ENCODE measurements at regions not wholly inside any gene's neighbourhood (a gene's known extent, or its start where the extent isn't known, plus 50 kb on each side); places are given as distances from the start of the nearest gene placed in this dataset.

GRCh38 chr20:24812373-24812772 is 136.7 kb upstream of the CST7 start:
- no peak for DNase-seq (ENCODE audit: low read depth in 4 of 4, low spot score in 3 of 4)

- no peak for DNase-seq (ENCODE audit: low read depth in 4 of 4, low spot score in 3 of 4)
Measured at GRCh38 chr20:24813080-24813479, 136.0 kb upstream of the CST7 start.

- DNase-seq (ENCODE audit: low read depth in 4 of 4, low spot score in 3 of 4) = no peak
Measured at GRCh38 chr20:24813496-24813895, 135.6 kb upstream of the CST7 start.

GRCh38 chr20:24813936-24814335 is 135.1 kb upstream of the CST7 start:
- no peak for DNase-seq (ENCODE audit: low read depth in 4 of 4, low spot score in 3 of 4)

GRCh38 chr20:24814556-24815195 is 134.4 kb upstream of the CST7 start:
- no peak for DNase-seq (ENCODE audit: low read depth in 4 of 4, low spot score in 3 of 4)

- no peak for DNase-seq (ENCODE audit: low read depth in 4 of 4, low spot score in 3 of 4)
Measured at GRCh38 chr20:24815196-24815815, 133.8 kb upstream of the CST7 start.

- no peak for DNase-seq (ENCODE audit: low read depth in 4 of 4, low spot score in 3 of 4)
Measured at GRCh38 chr20:24815931-24816330, 133.1 kb upstream of the CST7 start.

GRCh38 chr20:24816431-24816830 is 132.6 kb upstream of the CST7 start:
- no peak for DNase-seq (ENCODE audit: low read depth in 4 of 4, low spot score in 3 of 4)

GRCh38 chr20:24816907-24817306 is 132.2 kb upstream of the CST7 start:
- DNase-seq (ENCODE audit: low read depth in 4 of 4, low spot score in 3 of 4) = no peak

GRCh38 chr20:24817351-24817750 is 131.7 kb upstream of the CST7 start:
- no peak for DNase-seq (ENCODE audit: low read depth in 4 of 4, low spot score in 3 of 4)

GRCh38 chr20:24818056-24818455 is 131.0 kb upstream of the CST7 start:
- no peak for DNase-seq (ENCODE audit: low read depth in 4 of 4, low spot score in 3 of 4)

GRCh38 chr20:24819331-24819965 is 129.6 kb upstream of the CST7 start:
- no peak for DNase-seq (ENCODE audit: low read depth in 4 of 4, low spot score in 3 of 4)

GRCh38 chr20:24820345-24820744 is 128.7 kb upstream of the CST7 start:
- DNase-seq (ENCODE audit: low read depth in 4 of 4, low spot score in 3 of 4) = no peak

GRCh38 chr20:24821391-24821790 is 127.7 kb upstream of the CST7 start:
- DNase-seq (ENCODE audit: low read depth in 4 of 4, low spot score in 3 of 4) = no peak

- DNase-seq (ENCODE audit: low read depth in 4 of 4, low spot score in 3 of 4) = no peak
Measured at GRCh38 chr20:24823176-24823784, 125.8 kb upstream of the CST7 start.

- no peak for DNase-seq (ENCODE audit: low read depth in 4 of 4, low spot score in 3 of 4)
Measured at GRCh38 chr20:24823989-24824693, 124.9 kb upstream of the CST7 start.

- DNase-seq (ENCODE audit: low read depth in 4 of 4, low spot score in 3 of 4) = no peak
Measured at GRCh38 chr20:24825591-24825990, 123.5 kb upstream of the CST7 start.

GRCh38 chr20:24827603-24828295 is 121.3 kb upstream of the CST7 start:
- no peak for DNase-seq (ENCODE audit: low read depth in 4 of 4, low spot score in 3 of 4)

GRCh38 chr20:24828992-24829648 is 119.9 kb upstream of the CST7 start:
- DNase-seq (ENCODE audit: low read depth in 4 of 4, low spot score in 3 of 4) = no peak
